ENCODE measurements at regions not wholly inside any gene's neighbourhood (a gene's known extent, or its start where the extent isn't known, plus 50 kb on each side); places are given as distances from the start of the nearest gene placed in this dataset.

DNA sequence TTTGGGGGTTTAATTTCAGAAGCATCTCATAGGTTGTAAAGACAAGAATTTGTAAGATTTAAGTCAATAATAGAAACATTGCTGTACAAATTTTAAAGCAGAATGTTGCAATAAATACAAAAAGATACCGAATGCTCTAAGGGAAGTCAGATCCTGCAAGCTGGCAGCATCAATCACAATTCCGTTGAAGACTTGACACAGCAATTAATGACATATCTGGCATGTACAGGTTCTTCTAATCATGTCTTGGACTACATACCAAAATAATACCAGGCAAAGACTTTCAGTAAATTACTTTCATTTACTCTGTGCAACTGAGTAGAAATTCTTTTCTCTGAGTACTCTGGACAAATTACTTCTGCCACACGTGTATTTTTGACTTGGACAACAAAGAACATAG, 54.0 kb upstream of the CDIN1 start:
- DNase-seq (ENCODE audit: extremely low read depth, low read depth): no peak
- TF ChIP-seq, protein P1, sequence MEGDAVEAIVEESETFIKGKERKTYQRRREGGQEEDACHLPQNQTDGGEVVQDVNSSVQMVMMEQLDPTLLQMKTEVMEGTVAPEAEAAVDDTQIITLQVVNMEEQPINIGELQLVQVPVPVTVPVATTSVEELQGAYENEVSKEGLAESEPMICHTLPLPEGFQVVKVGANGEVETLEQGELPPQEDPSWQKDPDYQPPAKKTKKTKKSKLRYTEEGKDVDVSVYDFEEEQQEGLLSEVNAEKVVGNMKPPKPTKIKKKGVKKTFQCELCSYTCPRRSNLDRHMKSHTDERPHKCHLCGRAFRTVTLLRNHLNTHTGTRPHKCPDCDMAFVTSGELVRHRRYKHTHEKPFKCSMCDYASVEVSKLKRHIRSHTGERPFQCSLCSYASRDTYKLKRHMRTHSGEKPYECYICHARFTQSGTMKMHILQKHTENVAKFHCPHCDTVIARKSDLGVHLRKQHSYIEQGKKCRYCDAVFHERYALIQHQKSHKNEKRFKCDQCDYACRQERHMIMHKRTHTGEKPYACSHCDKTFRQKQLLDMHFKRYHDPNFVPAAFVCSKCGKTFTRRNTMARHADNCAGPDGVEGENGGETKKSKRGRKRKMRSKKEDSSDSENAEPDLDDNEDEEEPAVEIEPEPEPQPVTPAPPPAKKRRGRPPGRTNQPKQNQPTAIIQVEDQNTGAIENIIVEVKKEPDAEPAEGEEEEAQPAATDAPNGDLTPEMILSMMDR (IDR thresholded peaks at IDR 0.05; ENCODE audit: low read depth, low read length): no peak

DNA sequence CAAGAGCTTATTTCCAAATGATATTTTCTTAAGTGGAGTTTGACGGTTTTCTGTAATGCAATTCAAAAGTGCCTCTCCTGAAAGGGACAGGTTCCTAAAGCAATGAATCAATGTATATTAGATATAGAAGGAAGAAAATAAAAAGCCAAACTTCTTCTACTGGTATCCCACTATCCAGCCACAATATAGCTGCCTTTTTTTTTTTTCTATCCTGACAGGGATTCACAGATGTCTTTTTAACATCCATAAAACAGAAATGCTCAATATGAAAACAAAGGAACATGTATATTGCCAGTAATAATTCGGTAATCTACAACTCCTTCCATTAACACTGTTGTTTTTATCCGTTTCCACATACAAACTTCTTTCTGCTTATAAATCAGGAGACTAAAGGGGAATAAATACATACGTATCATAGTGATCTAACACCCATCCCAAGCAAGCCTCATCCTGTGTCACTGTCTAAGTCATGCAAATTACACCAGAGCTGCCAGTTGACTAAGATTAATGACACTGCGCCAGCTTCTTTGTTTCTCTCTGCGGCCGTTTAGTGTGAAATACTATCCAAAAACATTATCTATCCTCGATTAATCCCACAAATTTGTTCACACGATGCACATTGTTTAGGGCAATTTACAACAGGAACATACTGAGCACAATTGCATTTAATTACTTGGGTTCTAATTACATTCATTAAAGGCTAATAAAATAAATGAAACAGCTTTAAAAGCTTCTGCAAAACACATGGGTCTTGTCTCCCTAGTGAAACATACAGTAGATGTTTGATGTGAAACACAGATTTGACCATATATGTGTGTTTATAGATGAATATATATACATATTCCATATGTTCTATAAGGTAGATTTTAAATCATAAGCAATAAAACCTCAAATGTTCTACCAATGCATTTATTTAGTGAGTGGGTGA, 51.9 kb upstream of the CDIN1 start:
- no peak for DNase-seq (ENCODE audit: extremely low read depth, low read depth)
- TF ChIP-seq, protein P1 (IDR thresholded peaks at IDR 0.05; ENCODE audit: low read depth, low read length): no peak

DNA sequence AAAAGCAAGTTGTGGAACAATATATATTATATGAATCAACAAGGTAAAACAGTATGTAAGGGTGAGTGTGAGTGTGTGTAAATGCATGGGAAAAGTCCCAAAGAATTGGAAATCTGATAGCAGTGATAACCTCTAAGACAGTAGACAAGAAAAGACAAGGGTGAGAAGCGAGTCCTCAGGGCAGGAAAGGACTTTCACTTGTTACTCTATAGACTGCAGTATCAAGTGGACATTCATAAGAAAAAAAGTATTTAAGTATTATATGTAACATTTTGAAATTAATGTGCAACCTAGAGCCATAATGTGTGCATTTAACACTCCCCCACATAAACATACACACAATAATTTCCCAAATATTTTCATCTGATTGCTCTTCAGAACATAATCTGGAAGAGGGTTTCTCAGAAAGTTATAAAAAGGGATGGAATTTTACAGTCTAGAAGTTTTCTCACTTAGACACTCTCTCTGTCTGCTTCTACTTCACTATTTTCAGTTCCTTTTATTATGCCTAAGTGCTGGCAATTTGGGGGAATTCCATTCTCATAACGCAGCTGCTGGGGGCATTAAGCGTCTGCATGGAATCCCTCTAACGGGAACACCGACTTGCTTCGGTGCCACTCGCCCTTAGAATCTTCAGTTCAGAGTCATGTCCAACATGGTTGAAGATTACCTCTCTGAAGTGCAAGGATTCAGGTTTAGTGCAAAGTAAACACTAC, 50.0 kb upstream of the CDIN1 start:
- TF ChIP-seq, protein P1 (IDR thresholded peaks at IDR 0.05; ENCODE audit: low read depth, low read length): no peak
- no peak for DNase-seq (ENCODE audit: extremely low read depth, low read depth)
